ENCODE measurements at regions not wholly inside any gene's neighbourhood (a gene's known extent, or its start where the extent isn't known, plus 50 kb on each side); places are given as distances from the start of the nearest gene placed in this dataset.

- no peak for DNase-seq (ENCODE audit: low read depth)
- in situ Hi-C loops (cut with HindIII; ENCODE audit: low pct_unique_long_range_greater_than_20kb, low sequenced_read_pairs), result no loop called here
These were observed 135.2 kb upstream of the ASB18 start for GRCh38 chr2:236399409-236399808.

- no peak for DNase-seq (ENCODE audit: low read depth)
- in situ Hi-C loops (cut with HindIII; ENCODE audit: low pct_unique_long_range_greater_than_20kb, low sequenced_read_pairs), result no loop called here
These were observed 135.9 kb upstream of the ASB18 start for GRCh38 chr2:236400046-236400574.

- DNase-seq (ENCODE audit: low read depth), result no peak
- in situ Hi-C loops (cut with HindIII; ENCODE audit: low pct_unique_long_range_greater_than_20kb, low sequenced_read_pairs), result no loop called here
These were observed 136.6 kb upstream of the ASB18 start for GRCh38 chr2:236400594-236401360.

DNA sequence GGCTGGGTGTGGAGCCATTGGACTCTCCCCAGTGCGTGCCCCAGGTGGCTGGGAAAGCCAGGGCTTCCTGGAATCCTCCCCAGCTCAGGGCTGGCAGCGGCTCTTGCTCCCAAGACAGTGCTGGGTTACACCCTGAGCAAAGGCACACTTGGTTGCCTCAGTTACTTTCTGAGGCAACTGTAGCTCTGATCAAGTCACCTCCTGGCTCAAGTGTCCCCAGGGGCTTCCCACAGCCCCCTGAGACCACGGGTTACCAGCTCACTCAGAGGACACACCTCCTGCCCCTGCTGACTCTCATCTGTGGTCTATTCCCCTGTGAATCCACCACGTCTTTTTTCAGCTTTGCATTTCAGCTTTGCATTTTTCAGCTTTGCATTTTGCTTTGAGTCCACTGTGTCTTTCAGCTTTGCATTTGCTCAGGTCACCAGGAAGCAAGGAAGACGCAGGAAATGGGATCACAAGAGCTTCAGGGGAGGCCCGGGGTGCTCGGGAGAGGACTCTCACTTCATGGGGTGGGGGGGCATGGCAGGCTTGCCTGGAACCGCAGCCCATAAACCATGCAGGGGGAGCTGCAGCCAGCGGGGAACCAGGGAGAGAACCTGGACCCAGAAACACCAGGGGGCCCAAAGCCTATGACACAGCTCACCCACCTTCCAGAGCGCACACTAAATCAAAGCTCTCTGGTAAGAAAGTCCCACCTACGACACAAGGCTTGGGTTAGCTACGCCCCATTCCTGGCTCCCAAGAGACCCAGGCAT is 138.0 kb upstream of the ASB18 start:
- in situ Hi-C loops (cut with HindIII; ENCODE audit: low pct_unique_long_range_greater_than_20kb, low sequenced_read_pairs), result no loop called here
- DNase-seq (ENCODE audit: low read depth), result no peak

DNA sequence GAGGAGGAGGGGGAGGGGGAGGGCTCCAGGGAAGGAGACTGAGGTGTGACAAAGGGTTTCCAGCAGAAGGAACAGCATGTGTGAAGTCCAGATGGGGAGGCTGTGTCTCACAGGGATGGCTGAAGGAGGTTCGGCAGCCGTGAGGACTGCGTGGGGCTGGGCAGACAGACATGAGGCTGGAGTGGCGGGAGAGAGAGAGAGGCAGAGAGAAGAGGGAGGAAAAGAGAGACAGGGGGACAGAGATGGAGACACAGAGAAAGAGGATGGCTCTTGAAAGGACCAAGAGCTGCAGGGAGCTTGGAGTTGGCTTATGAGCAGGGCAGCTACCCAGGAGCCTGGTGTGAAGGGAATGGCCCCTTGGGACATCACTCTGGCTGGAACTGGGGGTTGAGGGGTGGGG is 138.9 kb upstream of the ASB18 start:
- in situ Hi-C loops (cut with HindIII; ENCODE audit: low pct_unique_long_range_greater_than_20kb, low sequenced_read_pairs), result no loop called here
- DNase-seq (ENCODE audit: low read depth), result no peak

- in situ Hi-C loops (cut with HindIII; ENCODE audit: low pct_unique_long_range_greater_than_20kb, low sequenced_read_pairs), result no loop called here
- DNase-seq (ENCODE audit: low read depth), result no peak
These were observed 139.6 kb upstream of the ASB18 start for GRCh38 chr2:236403811-236404210.

DNA sequence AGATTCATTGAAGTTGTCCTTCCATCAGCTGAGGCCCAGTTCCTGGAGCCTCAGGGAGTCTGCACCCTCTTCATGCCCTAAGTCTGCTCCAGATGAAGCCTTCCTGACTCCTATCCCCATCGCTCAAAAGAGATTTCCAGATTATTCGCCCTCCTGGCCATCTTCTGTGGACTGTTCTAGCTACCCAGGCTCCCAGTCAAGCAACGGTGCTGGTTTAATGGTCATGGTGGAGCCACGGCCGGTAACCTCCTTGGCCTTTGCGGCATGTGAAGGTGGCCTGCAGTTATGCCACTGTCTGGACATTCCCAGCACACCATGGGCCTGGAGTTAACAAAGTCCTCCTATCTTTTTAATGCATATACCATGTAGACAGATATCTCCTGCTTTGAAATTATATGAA is 140.1 kb upstream of the ASB18 start:
- in situ Hi-C loops (cut with HindIII; ENCODE audit: low pct_unique_long_range_greater_than_20kb, low sequenced_read_pairs), result no loop called here
- DNase-seq (ENCODE audit: low read depth), result no peak

GRCh38 chr2:236405357-236405756 is 141.2 kb upstream of the ASB18 start:
- no peak for DNase-seq (ENCODE audit: low read depth)
- in situ Hi-C loops (cut with HindIII; ENCODE audit: low pct_unique_long_range_greater_than_20kb, low sequenced_read_pairs), result no loop called here

DNA sequence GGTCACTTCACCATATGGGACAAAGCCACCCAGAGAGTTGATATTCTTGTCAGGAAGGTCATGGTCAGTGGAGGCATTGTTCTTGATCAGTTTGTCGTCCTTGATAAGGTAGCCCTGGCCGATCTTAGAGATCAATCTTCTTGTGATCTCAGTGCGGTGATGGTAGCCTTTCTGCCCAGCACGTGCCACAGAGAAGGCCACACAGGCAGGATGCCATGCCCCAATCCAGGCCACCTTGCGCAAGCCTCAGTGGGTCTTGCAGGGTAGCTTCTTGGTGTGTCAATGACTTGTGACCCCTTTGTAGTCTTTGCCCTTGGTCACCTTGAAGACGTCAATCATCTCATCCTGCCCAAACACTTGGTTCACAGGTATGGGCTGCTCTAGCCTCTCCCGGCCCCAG is 143.9 kb upstream of the ASB18 start:
- in situ Hi-C loops (cut with HindIII; ENCODE audit: low pct_unique_long_range_greater_than_20kb, low sequenced_read_pairs), result no loop called here
- DNase-seq (ENCODE audit: low read depth), result no peak

DNA sequence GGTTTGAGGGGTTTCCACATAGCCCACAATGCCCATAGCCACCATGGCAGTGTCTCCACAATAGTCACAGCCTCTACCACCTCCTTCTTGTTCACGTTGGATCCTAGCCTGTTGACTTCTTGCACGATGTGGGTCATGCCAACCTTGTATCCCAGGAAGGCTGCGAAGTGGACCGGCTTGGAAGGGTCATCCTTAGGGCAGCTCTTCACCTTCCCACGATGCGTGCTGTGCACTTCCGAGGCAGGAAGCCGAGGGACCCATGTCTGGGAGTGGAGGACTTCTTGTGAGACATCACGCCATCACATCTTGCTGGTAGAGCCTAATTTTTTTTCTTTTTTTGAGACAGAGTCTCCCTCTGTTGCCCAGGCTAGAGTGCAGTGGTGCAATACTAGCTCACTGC is 144.6 kb upstream of the ASB18 start:
- in situ Hi-C loops (cut with HindIII; ENCODE audit: low pct_unique_long_range_greater_than_20kb, low sequenced_read_pairs), result no loop called here
- DNase-seq (ENCODE audit: low read depth), result no peak

GRCh38 chr2:236415684-236416444 is 151.7 kb upstream of the ASB18 start:
- no peak for DNase-seq (ENCODE audit: low read depth)
- in situ Hi-C loops (cut with HindIII; ENCODE audit: low pct_unique_long_range_greater_than_20kb, low sequenced_read_pairs), result no loop called here

- no peak for DNase-seq (ENCODE audit: low read depth)
- in situ Hi-C loops (cut with HindIII; ENCODE audit: low pct_unique_long_range_greater_than_20kb, low sequenced_read_pairs), result no loop called here
These were observed 152.5 kb upstream of the ACKR3 start for GRCh38 chr2:236417150-236417549.

GRCh38 chr2:236430584-236430983 is 139.0 kb upstream of the ACKR3 start:
- no peak for DNase-seq (ENCODE audit: low read depth)
- in situ Hi-C loops (cut with HindIII; ENCODE audit: low pct_unique_long_range_greater_than_20kb, low sequenced_read_pairs), result no loop called here

- in situ Hi-C loops (cut with HindIII; ENCODE audit: low pct_unique_long_range_greater_than_20kb, low sequenced_read_pairs), result no loop called here
- no peak for DNase-seq (ENCODE audit: low read depth)
These were observed 135.0 kb upstream of the ACKR3 start for GRCh38 chr2:236434593-236434992.

GRCh38 chr2:236440110-236440881 is 129.3 kb upstream of the ACKR3 start:
- no peak for DNase-seq (ENCODE audit: low read depth)
- in situ Hi-C loops (cut with HindIII; ENCODE audit: low pct_unique_long_range_greater_than_20kb, low sequenced_read_pairs), result no loop called here

GRCh38 chr2:236444187-236444586 is 125.4 kb upstream of the ACKR3 start:
- no peak for DNase-seq (ENCODE audit: low read depth)
- in situ Hi-C loops (cut with HindIII; ENCODE audit: low pct_unique_long_range_greater_than_20kb, low sequenced_read_pairs), result no loop called here

DNA sequence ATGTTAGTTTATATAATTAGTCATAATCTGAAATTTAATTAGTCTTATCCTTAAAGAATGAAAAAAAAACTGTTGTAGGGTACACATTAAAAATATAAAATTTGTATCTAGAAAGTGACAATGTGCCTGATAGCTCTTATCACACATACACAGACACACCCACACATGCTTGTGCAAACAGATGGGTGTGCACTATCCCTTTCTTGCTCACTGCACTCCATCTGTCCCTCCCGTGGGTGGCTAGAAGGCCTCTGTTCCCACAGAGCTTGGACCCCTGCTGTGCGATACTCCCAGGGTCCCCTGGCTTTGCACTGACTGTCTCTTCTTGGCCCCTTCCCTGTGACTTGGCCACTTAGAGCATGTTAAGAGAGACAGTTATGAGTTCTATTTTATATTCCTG is 123.9 kb upstream of the ACKR3 start:
- DNase-seq (ENCODE audit: low read depth), result no peak
- in situ Hi-C loops (cut with HindIII; ENCODE audit: low pct_unique_long_range_greater_than_20kb, low sequenced_read_pairs), result no loop called here

GRCh38 chr2:236446521-236446920 is 123.1 kb upstream of the ACKR3 start:
- DNase-seq (ENCODE audit: low read depth), result no peak
- in situ Hi-C loops (cut with HindIII; ENCODE audit: low pct_unique_long_range_greater_than_20kb, low sequenced_read_pairs), result no loop called here

Measured in Caki2 (cell line).